ENCODE measurements at regions not wholly inside any gene's neighbourhood (a gene's known extent, or its start where the extent isn't known, plus 50 kb on each side); places are given as distances from the start of the nearest gene placed in this dataset.

- H3K4me1 ChIP-seq (ENCODE audit: control insufficient read depth, insufficient read depth, low read length): no peaks in the 10 kb centered on the region
- no peak overlapping the region for H3K4me3 ChIP-seq (ENCODE audit: low read length in 2 of 2)
- no peaks in the 10 kb centered on the region for H3K36me3 ChIP-seq (ENCODE audit: control insufficient read depth in 2 of 2, insufficient read depth in 2 of 2, low read length in 2 of 2)
- no peak overlapping the region for H3K27ac ChIP-seq (ENCODE audit: low read length)
- H3K9me3 ChIP-seq (ENCODE audit: control insufficient read depth in 2 of 2, low read length in 2 of 2): no peaks in the 10 kb centered on the region
- no peak overlapping the region for H3K9ac ChIP-seq (ENCODE audit: low read length in 2 of 2)
- no peaks in the 10 kb centered on the region for H3K27me3 ChIP-seq (ENCODE audit: control insufficient read depth in 1 of 2, insufficient read depth in 2 of 2, low read length in 2 of 2)
Measured at GRCh38 chr4:175509320-175509719, 302.7 kb downstream of the GPM6A start.

- Histone ChIP-seq H3K27me3 (ENCODE audit: control insufficient read depth in 1 of 2, insufficient read depth in 2 of 2, low read length in 2 of 2) (no peaks in the 10 kb centered on the region), H3K9me3 (ENCODE audit: control insufficient read depth in 2 of 2, low read length in 2 of 2) (no peaks in the 10 kb centered on the region)
Measured at GRCh38 chr4:175511861-175512260, 300.2 kb downstream of the GPM6A start.

GRCh38 chr4:175514174-175514573, 297.9 kb downstream of the GPM6A start:
- H3K9ac ChIP-seq (ENCODE audit: low read length in 2 of 2): no peak overlapping the region
- H3K27ac ChIP-seq (ENCODE audit: low read length): no peak overlapping the region
- no peaks in the 10 kb centered on the region for H3K27me3 ChIP-seq (ENCODE audit: control insufficient read depth in 1 of 2, insufficient read depth in 2 of 2, low read length in 2 of 2)
- H3K4me1 ChIP-seq (ENCODE audit: control insufficient read depth, insufficient read depth, low read length): no peaks in the 10 kb centered on the region
- no peaks in the 10 kb centered on the region for H3K36me3 ChIP-seq (ENCODE audit: control insufficient read depth in 2 of 2, insufficient read depth in 2 of 2, low read length in 2 of 2)
- no peaks in the 10 kb centered on the region for H3K9me3 ChIP-seq (ENCODE audit: control insufficient read depth in 2 of 2, low read length in 2 of 2)
- H3K4me3 ChIP-seq (ENCODE audit: low read length in 2 of 2): no peak overlapping the region

More at GRCh38 chr4:175511861-175512260, 300.2 kb downstream of the GPM6A start:
- no peak overlapping the region for H3K9ac ChIP-seq (ENCODE audit: low read length in 2 of 2)
- H3K4me3 ChIP-seq (ENCODE audit: low read length in 2 of 2): no peak overlapping the region
- no peaks in the 10 kb centered on the region for H3K4me1 ChIP-seq (ENCODE audit: control insufficient read depth, insufficient read depth, low read length)
- H3K27ac ChIP-seq (ENCODE audit: low read length): no peak overlapping the region
- H3K36me3 ChIP-seq (ENCODE audit: control insufficient read depth in 2 of 2, insufficient read depth in 2 of 2, low read length in 2 of 2): no peaks in the 10 kb centered on the region

DNA sequence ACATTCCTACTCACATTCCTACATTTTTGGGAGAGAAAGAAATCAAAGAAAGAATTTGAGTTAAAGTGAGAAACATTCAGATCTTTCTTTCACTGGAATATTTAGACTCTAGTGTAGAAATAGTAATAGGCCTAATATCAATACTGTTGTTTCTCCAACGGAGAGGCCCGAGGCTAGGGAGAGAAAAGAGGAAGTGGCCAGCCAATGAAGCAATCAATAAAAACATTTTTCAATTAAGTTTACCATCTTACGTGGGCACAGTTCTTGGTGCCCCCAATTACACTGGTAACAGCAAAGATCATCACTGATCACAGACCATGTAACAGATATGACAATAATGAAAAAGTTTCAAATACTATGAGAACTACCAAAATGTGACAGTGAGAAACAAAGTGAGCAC, 281.4 kb downstream of the GPM6A start:
- no peaks in the 10 kb centered on the region for H3K27me3 ChIP-seq (ENCODE audit: control insufficient read depth in 1 of 2, insufficient read depth in 2 of 2, low read length in 2 of 2)
- no peaks in the 10 kb centered on the region for H3K36me3 ChIP-seq (ENCODE audit: control insufficient read depth in 2 of 2, insufficient read depth in 2 of 2, low read length in 2 of 2)
- H3K4me1 ChIP-seq (ENCODE audit: control insufficient read depth, insufficient read depth, low read length): no peaks in the 10 kb centered on the region
- no peaks in the 10 kb centered on the region for H3K9me3 ChIP-seq (ENCODE audit: control insufficient read depth in 2 of 2, low read length in 2 of 2)
- no peak overlapping the region for H3K4me3 ChIP-seq (ENCODE audit: low read length in 2 of 2)
- no peak overlapping the region for H3K27ac ChIP-seq (ENCODE audit: low read length)
- H3K9ac ChIP-seq (ENCODE audit: low read length in 2 of 2): no peak overlapping the region

GRCh38 chr4:175531405-175532091, 280.5 kb downstream of the GPM6A start:
- no peak overlapping the region for H3K4me3 ChIP-seq (ENCODE audit: low read length in 2 of 2)
- no peaks in the 10 kb centered on the region for H3K9me3 ChIP-seq (ENCODE audit: control insufficient read depth in 2 of 2, low read length in 2 of 2)
- H3K36me3 ChIP-seq (ENCODE audit: control insufficient read depth in 2 of 2, insufficient read depth in 2 of 2, low read length in 2 of 2): no peaks in the 10 kb centered on the region
- H3K27me3 ChIP-seq (ENCODE audit: control insufficient read depth in 1 of 2, insufficient read depth in 2 of 2, low read length in 2 of 2): no peaks in the 10 kb centered on the region
- no peak overlapping the region for H3K9ac ChIP-seq (ENCODE audit: low read length in 2 of 2)
- no peak overlapping the region for H3K27ac ChIP-seq (ENCODE audit: low read length)
- H3K4me1 ChIP-seq (ENCODE audit: control insufficient read depth, insufficient read depth, low read length): no peaks in the 10 kb centered on the region

DNA sequence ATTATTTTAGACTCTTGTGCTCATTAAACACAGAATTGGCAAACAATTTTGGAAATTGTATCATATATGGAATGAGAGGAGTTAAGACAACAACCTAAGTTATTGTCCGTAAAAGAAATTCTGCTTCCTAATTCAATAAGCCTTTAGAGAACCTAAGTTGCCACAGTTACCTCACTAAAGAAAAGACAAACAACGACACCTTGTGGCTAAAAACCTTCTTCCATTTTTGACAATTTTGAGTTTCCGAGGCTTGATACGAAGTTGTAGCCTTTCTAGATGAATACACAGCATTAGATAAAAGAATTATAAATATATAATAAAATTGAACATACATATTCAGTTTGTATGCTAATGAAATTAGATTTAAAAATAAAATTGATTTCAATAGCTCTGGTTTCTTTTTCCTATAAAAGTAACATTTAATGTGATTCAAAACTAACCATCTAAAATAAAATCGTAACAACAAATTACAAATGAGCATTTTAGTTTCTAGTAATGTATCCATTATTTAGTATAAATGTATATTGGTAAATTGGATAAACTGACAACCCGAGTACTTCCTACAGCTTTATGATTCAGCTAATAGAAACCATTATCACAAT, 275.1 kb downstream of the GPM6A start:
- Histone ChIP-seq H3K36me3 (ENCODE audit: control insufficient read depth in 2 of 2, insufficient read depth in 2 of 2, low read length in 2 of 2) (no peaks in the 10 kb centered on the region), H3K4me1 (ENCODE audit: control insufficient read depth, insufficient read depth, low read length) (no peaks in the 10 kb centered on the region), H3K9ac (ENCODE audit: low read length in 2 of 2) (no peak overlapping the region), H3K27ac (ENCODE audit: low read length) (no peak overlapping the region), H3K9me3 (ENCODE audit: control insufficient read depth in 2 of 2, low read length in 2 of 2) (peaks cover 0 to 4% of the 10 kb centered on the region in 2 donors), H3K4me3 (ENCODE audit: low read length in 2 of 2) (no peak overlapping the region), H3K27me3 (ENCODE audit: control insufficient read depth in 1 of 2, insufficient read depth in 2 of 2, low read length in 2 of 2) (no peaks in the 10 kb centered on the region)

DNA sequence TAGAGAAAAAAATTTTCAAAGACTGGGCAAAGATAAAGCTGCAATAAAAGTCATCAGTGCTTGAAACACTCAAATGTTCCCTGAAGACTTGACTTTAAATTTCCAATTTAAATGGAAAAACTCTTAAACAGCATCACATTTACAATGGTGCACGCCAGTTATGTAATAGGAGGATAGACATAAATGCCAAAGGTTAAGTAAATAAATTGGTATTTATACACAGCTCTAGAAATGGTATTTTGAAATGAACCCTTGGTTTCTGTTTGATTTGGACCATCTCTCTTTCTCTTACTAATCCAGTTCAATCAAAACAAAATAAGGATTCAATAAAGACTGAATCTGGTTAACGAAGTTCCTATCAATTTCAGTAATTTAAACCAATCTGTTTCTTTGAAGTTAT, 272.6 kb downstream of the GPM6A start:
- H3K9ac ChIP-seq (ENCODE audit: low read length in 2 of 2): no peak overlapping the region
- no peak overlapping the region for H3K27ac ChIP-seq (ENCODE audit: low read length)
- no peaks in the 10 kb centered on the region for H3K36me3 ChIP-seq (ENCODE audit: control insufficient read depth in 2 of 2, insufficient read depth in 2 of 2, low read length in 2 of 2)
- H3K9me3 ChIP-seq (ENCODE audit: control insufficient read depth in 2 of 2, low read length in 2 of 2): peaks cover 0 to 4% of the 10 kb centered on the region in 2 donors
- no peak overlapping the region for H3K4me3 ChIP-seq (ENCODE audit: low read length in 2 of 2)
- no peaks in the 10 kb centered on the region for H3K27me3 ChIP-seq (ENCODE audit: control insufficient read depth in 1 of 2, insufficient read depth in 2 of 2, low read length in 2 of 2)
- H3K4me1 ChIP-seq (ENCODE audit: control insufficient read depth, insufficient read depth, low read length): no peaks in the 10 kb centered on the region

GRCh38 chr4:175540151-175540550, 271.9 kb downstream of the GPM6A start:
- Histone ChIP-seq H3K4me3 (ENCODE audit: low read length in 2 of 2) (no peak overlapping the region), H3K4me1 (ENCODE audit: control insufficient read depth, insufficient read depth, low read length) (no peaks in the 10 kb centered on the region), H3K27ac (ENCODE audit: low read length) (no peak overlapping the region), H3K27me3 (ENCODE audit: control insufficient read depth in 1 of 2, insufficient read depth in 2 of 2, low read length in 2 of 2) (no peaks in the 10 kb centered on the region), H3K36me3 (ENCODE audit: control insufficient read depth in 2 of 2, insufficient read depth in 2 of 2, low read length in 2 of 2) (no peaks in the 10 kb centered on the region), H3K9ac (ENCODE audit: low read length in 2 of 2) (no peak overlapping the region), H3K9me3 (ENCODE audit: control insufficient read depth in 2 of 2, low read length in 2 of 2) (peaks cover 0 to 4% of the 10 kb centered on the region in 2 donors)

DNA sequence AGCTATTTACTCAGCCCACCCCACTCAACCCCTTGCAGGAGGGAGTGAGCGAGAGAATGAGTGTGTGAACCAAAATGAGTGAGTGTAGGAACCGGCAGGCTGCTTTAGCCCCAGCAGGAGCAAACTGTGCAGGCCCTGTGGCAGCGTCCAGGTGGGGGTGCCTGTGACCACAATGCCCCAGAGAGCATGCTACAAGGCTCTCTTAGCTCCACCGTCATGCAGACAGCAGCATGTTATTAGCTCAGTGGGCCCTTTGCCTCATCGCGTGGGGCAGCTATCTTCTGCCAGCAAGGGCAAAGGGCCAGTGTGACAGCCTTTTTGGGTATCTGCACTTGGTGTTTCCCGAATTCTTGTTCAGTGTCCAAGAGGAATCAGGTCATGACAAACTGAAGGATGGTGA, 271.3 kb downstream of the GPM6A start:
- Histone ChIP-seq H3K4me1 (ENCODE audit: control insufficient read depth, insufficient read depth, low read length) (no peaks in the 10 kb centered on the region), H3K4me3 (ENCODE audit: low read length in 2 of 2) (no peak overlapping the region), H3K27ac (ENCODE audit: low read length) (no peak overlapping the region), H3K9ac (ENCODE audit: low read length in 2 of 2) (no peak overlapping the region), H3K27me3 (ENCODE audit: control insufficient read depth in 1 of 2, insufficient read depth in 2 of 2, low read length in 2 of 2) (no peaks in the 10 kb centered on the region), H3K36me3 (ENCODE audit: control insufficient read depth in 2 of 2, insufficient read depth in 2 of 2, low read length in 2 of 2) (no peaks in the 10 kb centered on the region), H3K9me3 (ENCODE audit: control insufficient read depth in 2 of 2, low read length in 2 of 2) (peaks cover 0 to 4% of the 10 kb centered on the region in 2 donors)

DNA sequence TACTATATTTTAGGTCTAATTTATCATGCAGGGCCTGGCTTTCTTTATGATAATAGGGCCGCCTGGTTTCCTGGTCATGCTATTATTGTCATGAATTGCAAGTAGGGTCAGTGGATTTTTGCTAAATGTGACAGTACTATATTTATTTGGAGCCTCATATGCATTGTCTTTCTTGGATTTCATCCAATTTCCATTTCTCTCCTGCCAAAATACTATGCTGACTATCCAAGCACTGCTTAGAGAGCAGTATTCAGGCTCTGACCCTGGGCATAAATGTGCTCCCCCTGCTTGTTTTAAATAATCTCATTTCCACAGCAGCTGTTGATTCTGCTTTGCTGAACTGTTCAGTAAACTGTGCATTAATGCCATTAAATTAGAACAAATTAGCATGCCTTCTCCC, 269.3 kb downstream of the GPM6A start:
- Histone ChIP-seq H3K27me3 (ENCODE audit: control insufficient read depth in 1 of 2, insufficient read depth in 2 of 2, low read length in 2 of 2) (no peaks in the 10 kb centered on the region), H3K9ac (ENCODE audit: low read length in 2 of 2) (no peak overlapping the region), H3K27ac (ENCODE audit: low read length) (no peak overlapping the region), H3K36me3 (ENCODE audit: control insufficient read depth in 2 of 2, insufficient read depth in 2 of 2, low read length in 2 of 2) (no peaks in the 10 kb centered on the region), H3K4me1 (ENCODE audit: control insufficient read depth, insufficient read depth, low read length) (no peaks in the 10 kb centered on the region), H3K9me3 (ENCODE audit: control insufficient read depth in 2 of 2, low read length in 2 of 2) (peaks cover 0 to 4% of the 10 kb centered on the region in 2 donors), H3K4me3 (ENCODE audit: low read length in 2 of 2) (no peak overlapping the region)

- Histone ChIP-seq H3K27ac (ENCODE audit: low read length) (no peak overlapping the region), H3K27me3 (ENCODE audit: control insufficient read depth in 1 of 2, insufficient read depth in 2 of 2, low read length in 2 of 2) (no peaks in the 10 kb centered on the region), H3K36me3 (ENCODE audit: control insufficient read depth in 2 of 2, insufficient read depth in 2 of 2, low read length in 2 of 2) (no peaks in the 10 kb centered on the region), H3K9ac (ENCODE audit: low read length in 2 of 2) (no peak overlapping the region), H3K9me3 (ENCODE audit: control insufficient read depth in 2 of 2, low read length in 2 of 2) (no peaks in the 10 kb centered on the region), H3K4me3 (ENCODE audit: low read length in 2 of 2) (no peak overlapping the region), H3K4me1 (ENCODE audit: control insufficient read depth, insufficient read depth, low read length) (no peaks in the 10 kb centered on the region)
Measured at GRCh38 chr4:175559126-175559525, 252.9 kb downstream of the GPM6A start.

All from stomach smooth muscle (tissue), 2 donors.